ENCODE measurements at regions not wholly inside any gene's neighbourhood (a gene's known extent, or its start where the extent isn't known, plus 50 kb on each side); places are given as distances from the start of the nearest gene placed in this dataset.

- TF ChIP-seq POLR2A (IDR thresholded peaks at IDR 0.05) (no peak), CTCF (IDR thresholded peaks at IDR 0.05) (no peak)
Observed at GRCh38 chr14:25136811-25137210, 86.9 kb upstream of the STXBP6 start.
